Right kidney (tissue), 1 donor: ENCODE measurements at regions not wholly inside any gene's neighbourhood (a gene's known extent, or its start where the extent isn't known, plus 50 kb on each side); places are given as distances from the start of the nearest gene placed in this dataset.

Experiments used
- DNase-seq: peaks from one replicate; pipeline ENCODE4 v3.0.0-alpha.2; 2016

DNA sequence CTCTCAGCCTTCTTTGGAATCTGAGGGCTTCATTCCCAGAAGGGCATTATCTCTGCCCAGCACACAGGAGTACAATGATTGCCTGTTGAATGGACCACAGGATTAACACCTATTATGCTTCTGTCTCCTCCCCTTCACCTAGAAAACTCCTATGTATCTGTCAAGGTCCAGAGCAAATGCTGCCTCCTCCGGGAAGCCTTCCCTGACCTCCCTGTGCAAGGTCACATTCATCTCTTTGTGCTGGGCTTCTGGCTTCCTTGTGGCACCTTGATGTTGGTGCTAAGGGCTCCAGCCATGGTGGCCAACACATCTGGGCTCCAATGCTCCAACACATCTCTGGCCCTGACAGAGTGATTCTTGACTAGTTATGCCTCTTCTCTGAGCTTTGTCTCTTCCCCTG is 49.9 kb upstream of the ATP2B2 start:
- DNase-seq, result no peak

DNA sequence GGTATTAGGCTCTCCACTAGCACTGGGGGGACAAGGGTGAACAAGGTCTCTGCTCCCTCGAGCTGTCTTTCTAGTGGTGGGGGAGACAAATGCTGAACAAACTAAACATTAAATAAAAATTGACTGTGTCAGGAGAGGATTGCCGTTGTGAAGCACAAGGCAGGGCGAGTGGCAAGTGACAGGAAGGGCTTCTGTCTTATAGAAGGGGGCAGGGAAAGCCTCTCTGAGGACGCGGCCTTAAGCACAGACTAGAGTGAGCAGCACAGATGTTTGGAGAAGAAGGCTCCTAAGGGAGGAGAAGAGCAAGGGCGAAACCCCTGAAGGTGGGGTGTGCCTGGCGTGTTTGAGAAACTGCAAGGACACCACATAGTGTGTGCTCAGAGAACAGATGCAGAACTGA is 50.9 kb upstream of the ATP2B2 start:
- no peak for DNase-seq

DNA sequence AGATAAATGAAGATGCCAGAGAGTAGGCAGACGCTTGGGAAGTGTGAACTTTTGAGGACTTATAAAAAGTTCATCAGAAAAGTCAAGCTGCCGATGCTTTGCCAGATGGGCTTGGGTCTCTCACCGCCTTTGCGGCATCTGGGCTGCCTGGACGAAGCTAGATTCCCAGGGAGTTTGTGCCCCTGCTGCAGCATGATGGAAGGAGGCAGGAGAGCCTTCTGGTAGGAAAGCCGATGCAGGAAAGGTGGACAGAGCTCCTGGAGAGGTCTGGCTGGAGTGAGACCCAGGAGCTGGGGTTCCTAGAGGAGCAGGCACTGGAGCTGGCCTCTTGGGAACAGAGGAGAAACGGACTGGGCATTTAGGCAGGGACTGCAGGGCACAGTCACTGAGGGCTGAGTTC is 51.9 kb upstream of the ATP2B2 start:
- no peak for DNase-seq

DNA sequence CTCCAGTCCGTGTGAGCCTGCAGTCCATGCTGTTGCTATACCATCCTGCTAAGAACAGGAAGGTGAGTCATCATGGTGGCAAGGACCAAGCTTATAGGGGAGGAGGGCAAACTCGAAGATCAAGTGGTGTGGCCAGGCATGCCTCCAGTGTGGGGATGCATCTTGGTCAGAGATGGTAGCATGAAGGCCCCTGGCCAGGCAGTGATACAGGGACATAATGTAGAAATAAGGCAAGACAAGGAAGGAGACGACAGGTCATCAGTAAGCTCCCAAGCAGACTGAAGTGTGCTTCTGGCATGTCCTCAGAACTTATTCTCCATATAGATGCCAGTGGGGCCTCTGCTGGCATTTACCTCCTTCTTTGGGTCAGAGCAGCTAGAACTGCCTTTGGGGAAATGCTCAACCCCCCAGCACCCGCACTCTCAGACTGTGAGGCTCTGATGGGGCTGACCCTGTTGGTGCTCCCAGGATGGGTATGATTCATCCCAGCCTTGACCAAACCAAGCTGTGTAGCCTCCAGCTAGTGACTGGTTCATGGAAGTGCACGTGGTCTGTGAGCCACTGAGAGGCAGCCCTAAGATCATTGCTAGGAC is 52.5 kb upstream of the ATP2B2 start:
- no peak for DNase-seq

DNA sequence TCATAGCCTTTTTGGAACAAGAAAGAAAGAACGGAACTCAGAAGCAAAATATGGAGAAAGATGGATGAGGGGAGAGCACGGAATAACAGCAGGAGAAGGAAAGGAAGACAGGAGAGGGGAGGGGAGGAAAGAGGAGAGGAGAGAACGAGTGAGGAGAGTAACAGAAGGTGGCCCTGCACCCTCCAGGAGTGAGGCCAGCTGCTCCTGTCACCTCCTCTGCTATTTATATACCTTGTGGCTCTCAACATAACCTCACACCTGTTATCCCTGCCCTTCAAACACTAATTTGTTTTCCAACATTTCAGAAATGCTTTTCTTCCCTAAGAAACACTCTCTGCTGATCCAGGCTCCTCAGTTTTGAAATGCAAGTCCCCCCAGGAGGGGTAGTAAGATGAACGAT is 53.4 kb upstream of the ATP2B2 start:
- no peak for DNase-seq

DNA sequence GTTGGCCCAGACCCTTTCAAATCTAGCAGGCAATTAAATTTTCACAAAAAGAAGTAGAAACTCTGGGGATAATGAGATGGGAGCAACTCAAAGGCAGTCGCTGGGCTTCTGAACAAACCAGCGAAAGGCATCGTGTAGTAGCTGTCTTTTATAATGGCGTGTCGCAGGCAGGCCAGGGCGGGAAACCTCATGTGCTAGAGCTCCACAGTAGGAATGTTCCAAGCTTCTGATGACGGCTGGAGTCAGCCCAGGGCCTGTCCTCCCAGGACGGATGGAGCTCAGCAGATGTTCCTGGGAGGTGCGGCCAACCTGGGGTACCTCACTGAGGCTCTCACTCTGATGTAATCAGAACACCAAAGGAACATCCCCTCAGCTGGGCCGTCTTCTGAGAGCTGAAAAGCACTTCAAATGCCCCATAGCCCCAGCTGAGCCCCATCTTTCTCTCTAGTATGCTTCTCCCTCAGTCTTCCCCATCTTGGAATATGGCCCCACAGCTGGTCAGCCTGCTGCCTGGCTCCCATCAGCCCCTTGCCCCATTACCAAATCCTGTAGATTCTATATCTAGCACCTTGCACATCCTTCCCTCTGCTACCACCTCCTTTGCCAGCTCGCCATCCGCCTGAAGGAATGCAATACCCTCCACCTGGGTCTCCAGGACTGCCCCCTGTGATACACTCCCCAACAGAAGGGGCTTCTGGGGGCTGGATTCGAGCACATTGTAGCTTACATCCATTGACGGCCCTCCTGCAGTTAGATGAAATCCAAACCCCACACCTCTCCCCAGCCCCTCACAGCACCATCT is 54.9 kb upstream of the ATP2B2 start:
- DNase-seq, result no peak

DNA sequence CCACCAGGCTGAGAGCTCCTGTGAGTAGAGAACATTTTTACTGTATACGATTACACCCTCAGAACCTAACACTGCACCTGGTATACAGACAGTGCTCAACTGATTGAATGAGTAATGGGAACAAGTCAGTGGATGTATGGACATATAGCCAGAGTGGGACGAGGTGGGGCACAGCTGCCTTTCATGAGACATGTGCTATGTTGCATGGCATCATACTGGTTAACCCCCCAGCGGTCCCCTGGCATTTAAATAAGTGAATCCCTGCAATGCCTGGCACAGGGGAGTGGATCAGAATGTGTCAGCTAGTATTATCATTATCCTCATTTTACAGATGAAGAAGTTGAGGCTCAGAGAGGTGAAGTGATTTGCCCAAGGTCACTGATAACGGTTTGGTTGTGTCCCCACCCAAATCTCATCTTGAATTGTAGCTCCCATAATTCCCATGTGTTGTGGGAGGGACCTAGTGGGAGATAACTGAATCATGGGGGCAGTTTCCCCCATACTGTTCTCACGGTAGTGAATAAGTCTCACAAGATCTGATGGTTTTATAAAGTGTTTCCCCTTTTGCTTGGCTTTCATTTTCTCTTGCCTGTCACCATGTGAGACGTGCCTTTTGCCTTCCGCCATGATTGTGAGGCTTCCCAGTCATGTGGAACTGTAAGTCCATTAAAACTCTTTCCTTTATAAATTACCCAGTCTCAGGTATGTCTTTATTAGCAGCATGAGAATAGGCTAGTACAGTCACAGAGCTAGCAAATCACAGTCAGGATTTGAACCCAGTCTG is 56.0 kb upstream of the ATP2B2 start:
- DNase-seq, result no peak

DNA sequence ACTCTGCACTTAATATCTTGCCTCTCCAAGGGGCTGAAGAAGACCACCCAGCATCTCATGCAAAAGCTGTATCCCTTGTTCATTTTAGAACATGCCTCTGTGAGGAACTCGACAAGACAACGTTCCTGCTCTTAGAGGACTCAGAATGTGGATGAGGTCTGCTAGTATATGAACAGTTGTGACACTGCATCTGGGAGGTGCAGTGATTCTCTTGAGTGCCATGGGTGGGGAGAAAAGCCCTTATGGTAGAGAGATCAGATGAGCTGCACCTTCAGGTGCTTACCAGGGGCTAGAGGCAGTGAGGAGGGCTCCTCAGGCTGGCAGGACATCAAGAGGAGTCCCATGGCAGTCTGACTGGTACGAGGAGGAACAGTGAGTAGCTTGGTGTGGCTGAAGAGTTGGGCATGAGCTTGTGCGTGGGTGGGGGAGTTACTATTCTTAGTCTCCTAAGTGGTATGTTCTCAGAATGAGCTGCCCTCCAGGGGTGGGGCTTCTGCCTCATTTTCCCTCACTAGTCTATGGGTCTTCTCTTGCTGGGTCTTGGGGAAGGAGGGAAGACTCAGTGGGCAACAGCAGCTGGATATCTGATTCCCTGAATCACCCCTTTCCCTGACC is 56.7 kb upstream of the ATP2B2 start:
- DNase-seq, result no peak

DNA sequence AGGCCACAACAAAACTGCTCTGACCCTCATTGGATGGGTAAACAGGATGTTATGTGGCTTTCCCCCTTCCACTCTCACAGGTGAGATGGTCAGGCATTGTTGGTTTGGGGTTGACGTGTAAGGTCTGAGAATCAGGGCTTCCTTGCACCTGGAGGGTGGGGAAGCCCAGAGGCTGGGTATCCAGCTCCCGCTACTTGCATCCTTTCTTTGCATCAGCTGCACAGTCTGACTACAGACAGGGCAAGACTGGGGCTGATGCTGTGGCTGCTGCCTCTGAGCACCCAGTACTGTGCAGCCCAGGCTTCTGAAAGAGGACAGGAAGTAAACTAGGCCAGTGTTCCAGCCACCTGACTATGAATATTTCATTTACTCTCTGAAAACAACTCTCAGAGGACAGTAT is 58.0 kb upstream of the ATP2B2 start:
- DNase-seq, result no peak

DNA sequence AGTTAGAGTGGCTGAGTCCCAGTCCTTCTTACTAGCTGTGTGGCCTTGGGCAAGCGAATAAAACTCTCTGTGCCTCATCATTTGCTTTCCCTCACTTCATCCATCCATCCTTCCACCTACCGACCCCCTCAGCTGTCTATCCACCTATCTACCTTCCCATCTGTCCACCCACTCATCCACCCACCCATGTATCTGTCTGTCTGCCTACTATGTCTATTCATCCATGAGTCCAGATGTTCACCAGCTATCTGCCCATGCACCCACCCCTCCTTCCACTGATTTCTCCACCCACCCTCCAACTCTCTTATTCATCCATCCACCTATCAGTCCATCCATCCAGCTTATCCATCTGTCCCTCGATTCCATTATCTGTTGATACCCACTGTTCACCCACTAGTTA is 60.4 kb upstream of the ATP2B2 start:
- no peak for DNase-seq

DNA sequence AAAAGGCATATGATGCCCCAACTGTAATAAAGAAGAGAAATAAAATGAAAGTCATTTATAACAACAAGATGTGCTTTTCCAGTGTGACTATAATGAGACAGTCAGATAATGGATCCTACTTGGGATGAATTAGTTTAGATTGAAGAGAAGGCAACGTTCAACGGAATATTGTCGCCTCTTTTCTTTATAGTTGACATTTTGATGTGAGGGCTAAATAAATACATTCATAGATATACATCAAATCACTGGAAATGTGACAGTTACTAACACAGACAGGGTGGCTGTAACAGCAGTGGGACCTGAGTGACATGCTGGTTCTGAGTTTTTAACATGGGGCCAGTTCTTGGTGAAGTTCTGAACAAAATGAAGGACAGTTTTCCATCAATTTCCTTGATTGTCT is 61.1 kb upstream of the ATP2B2 start:
- DNase-seq, result no peak

DNA sequence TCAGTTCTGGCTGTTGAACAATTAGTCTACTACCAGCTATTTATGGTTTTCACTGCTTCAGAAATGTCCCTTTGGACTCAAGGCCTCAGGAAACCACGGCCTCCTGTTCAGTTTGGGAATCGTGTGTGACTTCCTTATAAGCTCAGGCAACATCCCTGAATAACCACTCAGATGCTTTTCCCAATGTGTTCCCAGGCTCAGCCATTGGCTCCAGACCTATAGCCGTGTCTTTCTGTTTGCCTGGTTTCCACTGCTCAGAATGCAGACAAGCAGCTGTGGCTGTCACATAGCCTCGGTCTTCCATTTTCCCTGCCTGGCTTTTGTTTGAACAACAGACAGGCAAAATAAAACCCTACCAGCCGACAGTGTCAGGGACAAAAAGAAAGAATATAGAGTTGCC is 63.2 kb upstream of the ATP2B2 start:
- no peak for DNase-seq

DNA sequence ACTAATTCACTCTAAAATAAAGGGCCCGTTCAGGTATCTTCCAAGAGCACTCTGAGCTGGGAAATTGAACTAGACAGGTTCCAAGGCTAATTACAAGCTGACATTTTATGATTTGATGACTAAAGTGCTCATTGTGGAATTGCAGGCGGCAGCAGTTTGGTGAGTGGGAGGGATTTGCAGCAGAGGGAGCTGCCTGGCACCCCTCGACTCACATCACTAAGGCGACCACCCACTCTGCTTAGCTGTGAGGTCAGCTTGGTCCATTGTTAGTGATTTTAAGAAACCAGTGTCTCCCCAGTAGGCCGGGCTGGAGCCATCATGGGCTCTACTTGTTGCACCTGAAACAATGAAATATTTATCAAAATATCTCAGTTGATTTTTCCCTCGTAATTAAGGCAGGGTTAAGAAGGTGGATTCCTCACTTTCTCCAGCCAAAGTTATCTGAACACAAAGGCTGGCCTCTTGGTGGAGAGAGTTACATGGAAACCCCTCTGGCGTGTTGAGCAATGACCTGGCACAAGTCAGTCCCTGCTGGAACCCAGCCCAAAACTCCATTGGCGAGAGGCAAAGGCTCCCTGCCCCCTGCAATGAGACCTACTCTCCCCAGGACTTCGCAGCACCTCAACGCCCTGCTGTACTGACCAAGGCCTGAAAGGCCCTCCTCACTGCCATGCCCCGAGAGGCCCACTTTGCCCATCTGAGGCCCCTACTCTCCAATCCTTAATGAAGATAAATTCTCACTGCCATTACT is 65.0 kb upstream of the ATP2B2 start:
- no peak for DNase-seq

DNA sequence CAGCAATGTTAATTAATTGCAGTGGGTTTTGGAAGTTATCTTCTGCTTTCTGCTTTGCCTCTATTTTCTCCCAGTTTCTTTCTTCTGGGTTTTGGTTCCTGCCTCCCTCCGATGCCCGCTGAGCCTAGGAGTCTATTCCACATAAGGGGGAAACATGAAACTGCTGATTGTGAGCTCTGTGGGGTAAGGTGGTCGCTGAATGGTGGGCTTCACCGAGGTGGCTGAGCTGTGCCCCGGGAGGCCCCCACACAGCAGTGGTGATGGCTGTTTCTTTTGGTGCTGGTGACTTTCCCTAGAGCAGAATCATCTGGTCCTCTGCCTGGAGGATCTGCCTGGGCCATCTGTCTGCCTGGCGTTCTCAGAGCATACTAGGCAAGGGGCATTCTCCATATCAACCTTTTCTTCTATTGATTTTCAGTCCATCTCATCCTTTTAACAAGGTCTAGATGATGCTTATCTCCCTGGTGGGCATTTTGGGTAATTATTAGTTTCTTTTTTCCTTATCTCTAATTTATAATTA is 68.8 kb upstream of the ATP2B2 start:
- no peak for DNase-seq

DNA sequence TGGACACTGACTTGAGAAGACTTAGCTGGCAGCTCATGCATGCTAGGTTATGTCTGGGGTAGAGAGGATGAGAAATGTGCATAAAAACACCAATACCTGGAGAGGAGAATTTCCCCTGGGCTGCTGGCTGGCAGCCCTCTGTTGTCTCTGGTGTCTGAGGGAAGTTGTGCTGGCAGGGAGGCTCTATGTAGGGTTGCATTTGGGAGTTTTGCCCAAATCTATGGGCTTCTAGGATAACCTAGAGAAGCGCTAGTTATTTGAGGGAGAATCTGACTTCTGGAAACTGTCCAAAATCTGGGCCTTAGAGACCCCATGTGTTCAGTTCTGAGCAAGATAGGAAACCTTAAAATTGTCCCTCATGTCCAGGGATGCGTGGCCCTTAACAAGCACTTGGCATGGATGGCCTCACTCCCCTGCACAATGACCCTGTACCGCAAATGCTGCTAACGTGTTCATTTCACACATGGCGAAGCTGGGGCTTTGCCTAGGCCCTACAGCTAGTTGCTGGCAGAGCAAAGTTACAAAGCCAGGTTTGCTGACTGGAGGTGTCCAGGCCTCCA is 70.3 kb upstream of the ATP2B2 start:
- no peak for DNase-seq

DNA sequence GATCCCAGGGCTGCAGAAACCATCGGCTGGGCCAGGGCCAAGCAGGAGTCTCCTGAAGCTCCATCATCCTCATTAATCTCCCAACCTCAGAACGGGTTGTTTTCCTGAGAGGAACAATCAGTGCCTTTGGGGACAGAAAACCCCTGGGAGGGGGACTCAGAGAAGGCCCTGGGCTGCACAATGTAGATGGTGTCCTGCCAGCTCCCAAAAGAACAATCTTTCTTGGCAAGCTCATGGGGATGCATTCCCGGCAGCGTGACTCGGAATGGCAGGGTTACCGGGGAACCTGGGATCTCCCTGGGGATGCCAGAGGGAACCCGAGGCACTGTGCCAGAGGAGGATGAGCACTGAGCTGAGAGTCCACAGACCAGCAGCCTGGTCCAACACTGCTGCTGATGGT is 72.1 kb upstream of the ATP2B2 start:
- no peak for DNase-seq

DNA sequence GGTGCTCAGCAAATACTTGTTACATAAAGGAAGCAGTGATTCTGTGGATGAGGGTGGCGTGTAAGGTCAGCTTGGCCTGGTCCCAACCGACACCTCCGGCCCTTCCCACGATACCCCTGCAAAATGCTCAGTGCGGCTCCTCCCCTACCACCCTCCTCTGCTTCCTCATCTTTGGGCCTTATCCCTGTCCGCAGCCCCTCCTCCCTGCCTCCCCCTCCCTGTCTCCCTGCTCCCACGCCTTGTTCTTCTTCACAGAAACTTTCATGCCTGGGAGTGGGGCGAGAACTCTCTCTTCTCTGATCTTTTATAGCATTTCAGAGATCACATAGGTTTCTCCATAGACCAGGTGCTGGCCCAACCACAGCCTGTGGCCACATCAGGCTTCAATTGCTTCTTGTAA is 75.0 kb upstream of the ATP2B2 start:
- DNase-seq, result no peak

DNA sequence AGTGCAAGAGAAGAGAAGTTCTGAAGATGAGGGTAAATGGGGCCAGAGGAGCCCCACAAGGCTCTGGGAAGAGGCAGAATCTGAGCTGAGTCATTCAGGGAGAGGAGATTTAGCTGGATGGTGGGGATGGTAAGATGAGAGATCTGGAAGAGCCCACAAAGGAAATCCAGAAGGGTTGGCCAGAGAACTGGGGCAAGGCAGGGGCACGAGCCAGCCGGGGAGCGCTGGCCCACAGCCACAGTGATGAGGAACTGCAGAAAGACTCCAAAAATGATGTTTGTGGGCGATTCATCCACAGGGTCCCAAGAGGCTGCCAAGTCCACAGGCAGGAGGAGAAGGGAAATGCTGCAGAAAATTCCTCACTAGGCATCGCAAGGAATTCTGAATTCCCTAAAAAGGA is 75.9 kb upstream of the ATP2B2 start:
- DNase-seq, result no peak

DNA sequence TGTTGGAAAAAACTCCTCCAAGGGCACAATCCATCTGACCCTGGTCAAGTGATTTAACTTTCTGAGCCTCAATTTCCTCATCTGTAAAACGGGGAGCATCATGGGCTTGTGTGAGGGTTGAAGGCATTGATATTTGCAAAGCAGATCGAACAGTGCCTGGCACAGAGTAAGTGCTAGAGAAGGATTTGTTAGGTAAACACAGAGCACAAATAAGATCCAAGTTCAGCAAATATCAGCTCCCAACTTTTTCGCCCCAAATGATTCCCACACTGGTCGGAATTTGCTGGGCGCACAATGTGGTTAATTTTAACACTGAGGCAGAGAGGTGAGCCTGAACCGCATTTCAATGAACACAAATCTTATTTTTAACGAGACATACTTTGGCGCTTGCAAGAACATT is 76.3 kb upstream of the ATP2B2 start:
- no peak for DNase-seq

DNA sequence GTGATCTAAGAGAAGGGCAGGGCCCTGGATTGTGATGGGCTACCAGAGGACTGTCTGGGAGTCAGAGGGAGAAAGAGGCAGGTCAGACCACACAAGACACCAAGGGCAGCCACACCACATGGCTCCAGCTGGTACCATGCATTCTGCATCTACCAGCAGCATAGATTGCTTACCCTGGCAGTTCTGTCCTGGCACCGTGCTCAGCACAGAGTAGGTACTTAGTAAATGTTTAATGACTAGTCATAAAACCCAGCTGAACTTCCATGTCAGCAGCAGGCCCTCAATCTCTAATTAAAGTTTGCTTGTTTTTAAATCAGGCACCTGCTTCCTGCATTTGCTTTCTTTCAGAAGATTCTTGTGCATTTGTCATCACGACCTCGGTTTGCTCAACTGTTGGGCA is 77.3 kb upstream of the ATP2B2 start:
- no peak for DNase-seq

DNA sequence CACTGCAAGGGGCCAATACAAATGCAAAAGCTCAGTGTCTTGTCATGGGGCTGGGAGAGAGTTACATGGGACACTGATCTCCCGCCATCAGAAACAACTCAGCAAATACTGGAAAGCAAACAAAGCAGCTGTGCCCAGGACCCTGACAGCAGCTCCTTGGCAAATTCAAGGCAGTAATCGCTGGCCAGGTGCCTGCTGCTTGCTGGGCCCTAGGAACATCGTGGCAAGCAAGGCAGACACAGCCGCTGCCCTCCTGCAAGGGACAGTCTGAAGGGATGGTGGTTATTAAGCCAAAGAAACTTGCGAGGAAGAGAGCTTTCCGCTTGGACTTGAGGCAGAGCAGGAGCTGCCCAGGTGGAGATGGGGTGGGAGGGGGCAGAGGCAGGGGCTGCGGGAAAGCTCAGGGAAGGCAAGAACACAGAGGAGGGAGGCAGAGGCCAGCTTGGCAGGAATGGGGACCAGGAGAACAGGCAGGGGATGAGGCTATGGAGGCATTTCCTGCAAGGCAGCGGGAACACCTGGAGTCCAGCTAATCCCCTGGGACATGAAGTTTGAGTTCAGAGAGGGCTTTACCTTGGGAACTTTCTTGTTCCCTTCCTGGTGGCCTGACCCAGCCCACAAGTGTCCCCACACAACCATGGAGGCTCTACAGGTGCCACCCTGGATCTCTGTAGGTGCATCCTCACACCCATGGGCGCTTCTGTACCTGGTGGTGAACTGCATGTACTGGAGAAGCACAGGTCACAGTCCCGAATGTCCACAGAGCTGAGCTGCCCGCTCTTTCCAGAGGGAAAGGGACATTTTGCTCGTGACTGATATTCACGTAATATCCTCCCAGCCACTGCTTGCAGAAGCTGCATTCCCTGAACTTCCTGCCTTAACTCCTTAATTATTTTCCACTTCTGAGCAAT is 78.7 kb upstream of the ATP2B2 start:
- DNase-seq, result no peak
